GM23338 (cell line): ENCODE measurements at regions not wholly inside any gene's neighbourhood (a gene's known extent, or its start where the extent isn't known, plus 50 kb on each side); places are given as distances from the start of the nearest gene placed in this dataset.
"Not testable (repeated sequence)": the region's sequence is repeated elsewhere in the genome, so short reads cannot be mapped to it uniquely, and the experiment has no call there.

ENCODE experiments used
- ATAC-seq: fragments of 200-7000 bp; cut with Tn5 transposase; 3 replicates; pipeline ENCODE4 v1.9.1; 2020
- DNase-seq: peaks from one replicate; pipeline ENCODE4 v3.0.0-alpha.2; 2015; ENCODE audit warnings: low spot score
- H2AFZ ChIP-seq: fragments of 200-600 bp; sonication (generic); 2 replicates; pipeline ENCODE4 v1.8.0; 2016; ENCODE audit warnings: antibody characterized with exemption, mild to moderate bottlenecking, moderate library complexity
- H3F3A ChIP-seq: fragments of 200-600 bp; sonication (generic); replicated peaks from 2 replicates; pipeline ENCODE4 v1.8.0; 2017; ENCODE audit warnings: antibody characterized with exemption, mixed run types, low read depth
- H3K27ac ChIP-seq: fragments of 200-600 bp; sonication (generic); 2 replicates; pipeline ENCODE4 v1.6.1; 2016; ENCODE audit warnings: low read depth
- H3K27me3 ChIP-seq: fragments of 200-600 bp; sonication (generic); 2 replicates; pipeline ENCODE4 v1.8.0; 2016; ENCODE audit warnings: mild to moderate bottlenecking, mixed run types, moderate library complexity; ENCODE audit not compliant: insufficient read depth
- H3K36me3 ChIP-seq: fragments of 200-600 bp; sonication (generic); 2 replicates; pipeline ENCODE4 v1.8.0; 2016; ENCODE audit warnings: mild to moderate bottlenecking; ENCODE audit not compliant: insufficient read depth
- H3K4me1 ChIP-seq: fragments of 200-600 bp; sonication (generic); 2 replicates; pipeline ENCODE4 v1.8.0; 2016; ENCODE audit warnings: mild to moderate bottlenecking, moderate library complexity; ENCODE audit not compliant: insufficient read depth
- H3K4me2 ChIP-seq: fragments of 200-600 bp; sonication (generic); 2 replicates; pipeline ENCODE4 v1.7.1; 2017; ENCODE audit warnings: mixed run types
- H3K4me3 ChIP-seq: fragments of 200-600 bp; sonication (generic); 2 replicates; pipeline ENCODE4 v1.6.1; 2016; ENCODE audit warnings: mixed run types
- H3K79me2 ChIP-seq: fragments of 200-600 bp; sonication (generic); replicated peaks from 2 replicates; pipeline ENCODE4 v1.8.0; 2017; ENCODE audit warnings: mild to moderate bottlenecking; ENCODE audit not compliant: insufficient read depth
- H3K9me2 ChIP-seq: fragments of 200-600 bp; sonication (generic); 2 replicates; pipeline ENCODE4 v1.8.0; 2017; ENCODE audit not compliant: insufficient read depth
- H4K20me1 ChIP-seq: fragments of 200-600 bp; sonication (generic); replicated peaks from 2 replicates; pipeline ENCODE4 v1.8.0; 2017; ENCODE audit warnings: mild to moderate bottlenecking; ENCODE audit not compliant: insufficient read depth
- H3K27ac Mint-ChIP-seq: 2 replicates; pipeline ENCODE4 v1.8.0; 2020; ENCODE audit warnings: inconsistent platforms, mild to moderate bottlenecking, moderate library complexity, mixed read lengths
- H3K27me3 Mint-ChIP-seq: 3 replicates; pipeline ENCODE4 v1.8.0; 2022; ENCODE audit warnings: low read depth, mild to moderate bottlenecking, moderate library complexity, mixed read lengths, inconsistent platforms; ENCODE audit not compliant: insufficient read depth, poor library complexity
- H3K36me3 Mint-ChIP-seq: 3 replicates; pipeline ENCODE4 v1.8.0; 2021; ENCODE audit warnings: low read depth, mild to moderate bottlenecking, inconsistent platforms, moderate library complexity, mixed read lengths
- H3K4me1 Mint-ChIP-seq: 3 replicates; pipeline ENCODE4 v1.8.0; 2020; ENCODE audit warnings: mild to moderate bottlenecking, inconsistent platforms, mixed read lengths
- H3K4me3 Mint-ChIP-seq: 3 replicates; pipeline ENCODE4 v1.8.0; 2021; ENCODE audit warnings: moderate library complexity, mild to moderate bottlenecking, inconsistent platforms, mixed read lengths
- H3K9me3 Mint-ChIP-seq: 3 replicates; pipeline ENCODE4 v1.8.0; 2020; ENCODE audit warnings: moderate library complexity, mild to moderate bottlenecking, inconsistent platforms, mixed read lengths
- CREB1 ChIP-seq: fragments of 250-450 bp; sonication (Bioruptor Pico); IDR thresholded peaks from 2 replicates; pipeline ENCODE4 v1.5.0; 2020; ENCODE audit warnings: low read depth, mild to moderate bottlenecking, moderate library complexity
- EZH2 ChIP-seq: fragments of 200-600 bp; sonication (generic); IDR thresholded peaks from one replicate; pipeline ENCODE4 v1.8.0; 2017; ENCODE audit warnings: antibody characterized with exemption, mild to moderate bottlenecking, low read depth; ENCODE audit not compliant: unreplicated experiment
- EZH2phosphoT487 ChIP-seq: fragments of 200-600 bp; sonication (generic); IDR thresholded peaks from one replicate; pipeline ENCODE4 v1.8.1; 2018; ENCODE audit warnings: antibody characterized with exemption; ENCODE audit not compliant: unreplicated experiment
- JUNB ChIP-seq: IDR thresholded peaks from one replicate; pipeline ENCODE4 v1.6.1; 2016; ENCODE audit warnings: antibody characterized with exemption; ENCODE audit not compliant: unreplicated experiment
- POLR2AphosphoS5 ChIP-seq: IDR thresholded peaks from 2 replicates; pipeline ENCODE4 v1.6.1; 2016; ENCODE audit warnings: antibody characterized with exemption, low read depth
- STAT1 ChIP-seq: IDR thresholded peaks from one replicate; pipeline ENCODE4 v1.6.1; 2016; ENCODE audit warnings: antibody characterized with exemption; ENCODE audit not compliant: unreplicated experiment
- ZNF331 ChIP-seq: fragments of 250-450 bp; sonication (Bioruptor Pico); IDR thresholded peaks from 2 replicates; pipeline ENCODE4 v1.5.0; 2020; ENCODE audit warnings: low read depth, mild to moderate bottlenecking, moderate library complexity
- ZNF462 ChIP-seq: fragments of 250-450 bp; sonication (Bioruptor Pico); IDR thresholded peaks from 2 replicates; pipeline ENCODE4 v1.5.0; 2020; ENCODE audit warnings: mild to moderate bottlenecking, moderate library complexity
- TF ChIP-seq, protein P1 (sequence below): IDR thresholded peaks from one replicate; pipeline ENCODE4 v1.6.1; 2018; ENCODE audit warnings: antibody characterized with exemption; ENCODE audit not compliant: unreplicated experiment
- TF ChIP-seq, protein P2 (sequence below): IDR thresholded peaks from 2 replicates; pipeline ENCODE4 v1.6.1; 2016; ENCODE audit warnings: antibody characterized with exemption

- TF ChIP-seq ZNF462 (CRISPR knock-in tag): no peak
Measured at GRCh38 chr1:166695115-166695514, 144.2 kb upstream of the POGK start (continued).

DNA sequence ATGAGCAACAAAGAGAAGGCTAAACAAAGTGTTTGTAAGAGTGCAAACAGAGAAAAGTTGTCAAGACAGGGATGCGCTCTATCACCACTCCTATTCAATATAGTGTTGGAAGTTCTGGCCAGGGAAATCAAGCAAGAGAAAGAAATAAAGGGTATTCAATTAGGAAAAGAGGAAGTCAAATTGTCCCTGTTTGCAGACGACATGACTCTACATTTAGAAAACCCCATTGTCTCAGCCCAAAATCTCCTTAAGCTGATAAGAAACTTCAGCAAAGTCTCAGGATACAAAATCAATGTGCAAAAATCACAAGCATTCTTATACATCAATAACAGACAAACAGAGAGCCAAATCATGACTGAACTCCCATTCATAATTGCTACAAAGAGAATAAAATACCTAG is 143.4 kb upstream of the POGK start:
- H3K27me3 Mint-ChIP-seq, H3K4me3 ChIP-seq, H3K4me1 ChIP-seq, H3K9me2 ChIP-seq, H2AFZ ChIP-seq, H3K27ac ChIP-seq, H3K36me3 Mint-ChIP-seq, H3K36me3 ChIP-seq, H3K79me2 ChIP-seq, H3K4me2 ChIP-seq, H3K9me3 Mint-ChIP-seq, H3K27ac Mint-ChIP-seq, H3K4me3 Mint-ChIP-seq, H3K4me1 Mint-ChIP-seq, H4K20me1 ChIP-seq, H3K27me3 ChIP-seq, H3F3A ChIP-seq, DNase-seq, ATAC-seq: not testable (repeated sequence)

DNA sequence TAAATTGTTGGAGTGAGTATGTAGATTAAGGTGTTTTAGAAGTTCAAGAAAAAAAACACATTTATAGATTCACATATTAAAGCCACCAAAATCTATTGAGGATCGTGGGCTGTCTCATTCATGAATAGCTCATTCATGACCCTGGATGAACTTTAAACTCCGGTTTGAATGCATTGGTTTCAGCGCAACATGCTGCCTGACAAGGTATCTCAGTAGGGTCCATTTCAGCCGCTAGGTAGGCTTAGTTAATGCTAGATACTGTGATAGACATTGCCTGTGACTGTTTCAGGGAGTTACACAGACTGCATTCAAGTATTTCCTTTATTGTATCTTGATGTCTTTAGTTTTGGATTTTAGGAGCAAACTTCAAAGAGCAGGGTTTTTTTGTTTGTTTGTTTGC is 140.5 kb upstream of the POGK start:
- Histone ChIP-seq H2AFZ (0 out of 2 replicates have a peak overlapping the region, but pooled peaks have one; percentile 28), H3K4me2 (no peak overlapping the region), H3K27ac (no peak overlapping the region), H3K4me3 (no peak overlapping the region), H3K27me3 (no peaks in the 10 kb centered on the region), H4K20me1 (no peaks in the 10 kb centered on the region), H3K9me2 (no peaks in the 10 kb centered on the region), H3K79me2 (no peaks in the 10 kb centered on the region), H3K36me3 (no peaks in the 10 kb centered on the region), H3K4me1 (no peaks in the 10 kb centered on the region), H3F3A (no peaks in the 10 kb centered on the region)
- DNase-seq (no peak), ATAC-seq (no peak)
- H3K36me3 Mint-ChIP-seq: no peaks in the 10 kb centered on the region
- no peaks in the 10 kb centered on the region for H3K27me3 Mint-ChIP-seq
- H3K27ac Mint-ChIP-seq: no peak overlapping the region
- H3K4me1 Mint-ChIP-seq: no peaks in the 10 kb centered on the region; the same call in 2 of the 3 replicates
- H3K4me3 Mint-ChIP-seq: no peak overlapping the region
- no peaks in the 10 kb centered on the region for H3K9me3 Mint-ChIP-seq
- TF ChIP-seq CREB1 (CRISPR knock-in tag) (no peak), EZH2 (no peak), ZNF331 (CRISPR knock-in tag) (no peak), STAT1 (no peak), POLR2AphosphoS5 (no peak), JUNB (no peak), EZH2phosphoT487 (no peak)
- TF ChIP-seq, protein P1, sequence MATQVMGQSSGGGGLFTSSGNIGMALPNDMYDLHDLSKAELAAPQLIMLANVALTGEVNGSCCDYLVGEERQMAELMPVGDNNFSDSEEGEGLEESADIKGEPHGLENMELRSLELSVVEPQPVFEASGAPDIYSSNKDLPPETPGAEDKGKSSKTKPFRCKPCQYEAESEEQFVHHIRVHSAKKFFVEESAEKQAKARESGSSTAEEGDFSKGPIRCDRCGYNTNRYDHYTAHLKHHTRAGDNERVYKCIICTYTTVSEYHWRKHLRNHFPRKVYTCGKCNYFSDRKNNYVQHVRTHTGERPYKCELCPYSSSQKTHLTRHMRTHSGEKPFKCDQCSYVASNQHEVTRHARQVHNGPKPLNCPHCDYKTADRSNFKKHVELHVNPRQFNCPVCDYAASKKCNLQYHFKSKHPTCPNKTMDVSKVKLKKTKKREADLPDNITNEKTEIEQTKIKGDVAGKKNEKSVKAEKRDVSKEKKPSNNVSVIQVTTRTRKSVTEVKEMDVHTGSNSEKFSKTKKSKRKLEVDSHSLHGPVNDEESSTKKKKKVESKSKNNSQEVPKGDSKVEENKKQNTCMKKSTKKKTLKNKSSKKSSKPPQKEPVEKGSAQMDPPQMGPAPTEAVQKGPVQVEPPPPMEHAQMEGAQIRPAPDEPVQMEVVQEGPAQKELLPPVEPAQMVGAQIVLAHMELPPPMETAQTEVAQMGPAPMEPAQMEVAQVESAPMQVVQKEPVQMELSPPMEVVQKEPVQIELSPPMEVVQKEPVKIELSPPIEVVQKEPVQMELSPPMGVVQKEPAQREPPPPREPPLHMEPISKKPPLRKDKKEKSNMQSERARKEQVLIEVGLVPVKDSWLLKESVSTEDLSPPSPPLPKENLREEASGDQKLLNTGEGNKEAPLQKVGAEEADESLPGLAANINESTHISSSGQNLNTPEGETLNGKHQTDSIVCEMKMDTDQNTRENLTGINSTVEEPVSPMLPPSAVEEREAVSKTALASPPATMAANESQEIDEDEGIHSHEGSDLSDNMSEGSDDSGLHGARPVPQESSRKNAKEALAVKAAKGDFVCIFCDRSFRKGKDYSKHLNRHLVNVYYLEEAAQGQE: no peak
- TF ChIP-seq, protein P2, sequence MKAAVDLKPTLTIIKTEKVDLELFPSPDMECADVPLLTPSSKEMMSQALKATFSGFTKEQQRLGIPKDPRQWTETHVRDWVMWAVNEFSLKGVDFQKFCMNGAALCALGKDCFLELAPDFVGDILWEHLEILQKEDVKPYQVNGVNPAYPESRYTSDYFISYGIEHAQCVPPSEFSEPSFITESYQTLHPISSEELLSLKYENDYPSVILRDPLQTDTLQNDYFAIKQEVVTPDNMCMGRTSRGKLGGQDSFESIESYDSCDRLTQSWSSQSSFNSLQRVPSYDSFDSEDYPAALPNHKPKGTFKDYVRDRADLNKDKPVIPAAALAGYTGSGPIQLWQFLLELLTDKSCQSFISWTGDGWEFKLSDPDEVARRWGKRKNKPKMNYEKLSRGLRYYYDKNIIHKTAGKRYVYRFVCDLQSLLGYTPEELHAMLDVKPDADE: no peak
